SW480 (cell line): ENCODE measurements at regions not wholly inside any gene's neighbourhood (a gene's known extent, or its start where the extent isn't known, plus 50 kb on each side); places are given as distances from the start of the nearest gene placed in this dataset.
"Not testable (repeated sequence)": the region's sequence is repeated elsewhere in the genome, so short reads cannot be mapped to it uniquely, and the experiment has no call there.

Experiments
- DNase-seq: peaks from one replicate; pipeline ENCODE4 v3.0.0-alpha.2; 2016; ENCODE audit warnings: low spot score

DNA sequence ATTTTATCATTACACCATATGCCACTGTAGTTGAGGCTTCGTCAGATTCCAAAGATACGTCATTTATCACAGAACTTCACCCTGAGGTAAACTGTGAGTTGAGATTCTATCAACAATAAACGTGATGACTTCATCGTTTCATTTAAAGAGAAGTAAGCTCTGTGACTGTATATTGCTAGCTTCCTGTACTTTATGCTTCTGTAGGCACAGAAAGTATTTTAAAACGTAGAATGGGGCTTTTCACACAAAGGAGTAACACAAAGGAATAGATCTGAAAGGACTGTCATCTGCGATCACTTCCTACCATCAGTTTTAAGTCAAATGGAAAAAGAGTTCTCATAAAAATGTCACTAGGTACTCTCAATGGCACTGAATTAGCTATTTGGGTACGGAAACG is 234.4 kb upstream of the MCHR2 start:
- DNase-seq, result peak; percentile 8

DNA sequence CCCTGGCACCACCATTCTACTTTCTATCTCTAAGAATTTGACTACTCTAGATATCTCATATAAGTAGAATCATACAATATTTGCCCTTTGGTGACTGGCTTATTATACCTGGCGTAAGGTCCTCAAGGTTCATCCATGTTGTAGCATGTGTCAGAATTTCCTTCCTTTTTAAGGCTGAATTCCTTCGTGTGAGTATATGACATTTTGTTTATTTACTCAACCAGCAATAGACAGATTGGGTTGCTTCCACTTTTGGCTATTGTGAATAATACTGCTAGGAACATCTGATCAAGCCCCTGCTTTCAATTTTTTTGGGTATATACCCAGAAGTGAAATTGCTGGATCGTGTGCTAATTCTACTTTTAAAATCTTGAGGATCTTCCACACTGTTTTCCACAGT is 232.8 kb upstream of the MCHR2 start:
- DNase-seq, result no peak

DNA sequence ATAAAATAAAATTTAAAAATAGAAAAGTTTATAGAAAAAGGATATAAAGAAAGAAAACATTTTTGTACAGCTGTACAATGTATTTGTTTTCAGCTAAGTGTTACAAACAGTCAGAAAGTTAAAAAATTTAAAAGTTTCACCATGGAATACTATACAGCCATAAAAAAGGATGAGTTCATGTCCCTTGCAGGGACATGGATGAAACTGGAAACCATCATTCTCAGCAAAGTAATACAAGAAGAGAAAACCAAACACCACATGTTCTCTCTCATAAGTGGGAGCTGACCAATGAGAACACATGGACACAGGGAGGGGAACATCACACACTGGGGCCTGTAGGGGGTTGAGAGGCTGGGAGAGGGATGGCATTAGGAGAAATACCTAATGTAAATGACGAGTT is 229.9 kb upstream of the MCHR2 start:
- DNase-seq, result not testable (repeated sequence)

DNA sequence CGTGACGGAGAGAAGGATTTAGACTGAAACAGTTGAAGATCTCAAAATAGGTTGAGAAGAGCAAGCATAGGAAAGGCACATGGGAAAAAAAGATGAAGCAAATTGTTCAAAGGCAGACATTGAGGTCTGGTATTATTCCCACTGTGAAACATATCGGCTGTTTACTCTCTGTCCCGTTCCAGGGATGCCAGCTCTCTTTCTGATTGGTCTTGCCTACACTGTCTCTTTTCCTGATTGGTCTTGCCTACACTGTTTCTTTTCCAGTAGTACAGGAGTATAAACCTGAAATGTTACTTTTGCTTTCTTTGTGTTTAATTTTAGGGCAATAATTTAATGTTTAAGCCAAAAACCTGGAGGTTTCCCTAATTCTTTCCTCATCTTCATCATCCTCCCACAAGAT is 226.5 kb upstream of the MCHR2 start:
- DNase-seq, result no peak

DNA sequence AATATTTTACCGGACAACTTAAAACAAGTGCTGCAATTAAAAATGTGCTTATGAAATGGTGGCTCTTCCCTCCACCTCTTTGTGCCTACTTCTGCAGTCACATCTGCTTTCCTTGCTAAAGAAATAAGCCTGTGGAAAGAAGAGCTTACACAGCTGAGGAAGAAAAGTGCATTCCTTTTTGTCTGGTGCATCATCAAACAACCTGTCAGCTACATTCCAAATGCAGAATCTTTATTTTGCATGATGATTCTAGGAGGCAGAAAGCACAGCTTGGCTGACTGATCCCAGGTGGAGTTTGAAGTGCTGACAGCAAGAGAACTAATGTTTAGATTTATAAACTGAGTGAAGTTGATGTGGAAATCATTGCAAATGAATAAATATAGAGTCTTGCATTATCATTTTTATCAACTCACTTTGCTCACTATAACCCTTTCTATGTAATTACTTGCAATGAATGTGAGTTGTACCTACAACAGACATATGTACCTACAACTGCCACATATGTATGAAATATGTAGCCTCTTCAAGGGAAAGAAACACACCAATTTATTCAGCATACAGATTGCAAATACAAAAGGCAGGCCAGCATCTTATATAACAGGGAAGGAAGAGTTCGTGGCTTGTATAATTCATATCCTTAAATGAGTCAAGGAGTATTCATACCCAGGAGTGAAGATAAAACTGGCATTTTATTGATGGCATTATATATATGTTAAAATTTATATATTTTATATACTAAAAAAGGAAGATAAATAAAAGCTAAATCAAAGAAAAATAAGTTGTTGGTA is 223.4 kb upstream of the MCHR2 start:
- DNase-seq, result no peak

DNA sequence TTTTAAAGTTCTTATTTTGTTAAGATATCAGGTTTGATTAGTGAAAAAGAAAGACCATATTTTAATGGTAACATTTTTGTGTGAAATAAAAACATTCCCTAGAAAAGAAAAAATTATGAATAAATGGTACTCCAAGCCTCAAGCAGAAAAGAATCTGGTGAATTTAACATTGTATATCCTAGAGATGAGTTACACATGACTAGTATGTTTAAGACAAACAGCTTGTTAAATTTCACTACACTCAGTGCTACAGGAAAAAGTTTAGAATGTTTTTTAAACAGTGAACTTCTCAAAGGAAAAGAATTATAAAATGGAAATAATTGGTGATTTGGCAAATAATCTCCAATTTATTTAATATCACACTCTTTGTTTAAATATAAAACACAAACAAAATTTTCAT is 222.7 kb upstream of the MCHR2 start:
- DNase-seq, result no peak

DNA sequence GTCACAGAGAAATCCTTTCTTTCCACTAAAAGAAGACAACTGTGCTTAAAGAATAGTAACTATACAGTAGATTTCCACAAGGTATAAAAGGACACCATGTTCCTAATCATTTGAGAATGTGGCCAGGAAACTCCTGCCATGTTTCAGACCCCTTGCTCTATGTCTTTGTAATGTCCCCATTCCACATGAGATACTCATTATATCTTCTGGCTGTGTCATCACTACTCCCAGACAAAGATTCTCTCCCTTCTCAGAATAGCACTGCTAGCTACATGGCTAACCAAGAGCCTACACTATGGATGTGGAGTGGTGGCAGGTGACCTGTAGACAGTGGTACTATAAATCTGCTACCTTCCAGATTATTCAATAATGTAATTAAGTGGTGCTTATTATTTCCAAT is 218.1 kb upstream of the MCHR2 start:
- no peak for DNase-seq

DNA sequence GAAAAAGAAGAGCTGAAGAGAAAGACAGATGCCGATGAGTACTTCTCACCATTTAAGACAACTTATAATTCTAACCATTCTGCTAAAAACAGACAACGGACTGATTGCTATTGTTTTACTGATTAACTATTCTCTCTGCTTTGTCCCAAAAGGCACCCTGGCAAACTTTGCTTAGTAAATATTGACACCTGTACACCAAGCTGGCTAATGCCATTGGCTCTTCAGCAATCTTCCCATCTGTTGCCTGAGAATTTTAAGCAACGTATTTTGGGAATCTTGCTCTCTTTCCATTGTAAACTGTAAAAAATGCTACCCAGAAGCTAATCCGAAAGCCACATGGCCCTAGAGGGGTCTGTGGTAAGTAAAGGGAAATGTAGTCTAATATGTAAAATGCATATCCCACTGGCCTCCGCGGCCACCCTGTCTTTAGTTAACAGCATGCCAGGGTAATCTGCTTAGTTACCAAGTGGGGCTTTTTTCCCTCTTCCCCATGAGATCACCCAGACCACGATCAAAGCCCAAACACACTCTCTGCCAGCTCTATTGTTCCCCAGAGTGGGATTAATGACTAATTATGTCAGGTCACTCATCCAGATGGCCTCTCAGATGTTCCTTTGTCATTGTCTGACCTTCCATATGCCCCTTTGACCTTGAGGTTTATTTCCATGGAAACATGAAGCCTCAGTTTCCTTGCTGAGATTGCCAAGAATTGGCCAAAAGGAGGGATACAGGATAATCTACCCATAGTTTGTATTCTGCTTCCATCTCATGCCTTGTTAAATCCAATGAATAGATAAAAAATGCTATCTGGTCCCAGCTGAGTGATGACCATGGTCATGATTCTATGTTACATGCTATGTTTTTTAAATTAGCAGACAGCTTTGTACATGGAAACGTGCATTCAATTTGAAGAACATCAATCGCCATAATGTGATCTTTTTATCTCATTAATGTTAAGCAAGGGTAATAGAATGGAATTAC is 216.4 kb upstream of the MCHR2 start:
- DNase-seq, result no peak

DNA sequence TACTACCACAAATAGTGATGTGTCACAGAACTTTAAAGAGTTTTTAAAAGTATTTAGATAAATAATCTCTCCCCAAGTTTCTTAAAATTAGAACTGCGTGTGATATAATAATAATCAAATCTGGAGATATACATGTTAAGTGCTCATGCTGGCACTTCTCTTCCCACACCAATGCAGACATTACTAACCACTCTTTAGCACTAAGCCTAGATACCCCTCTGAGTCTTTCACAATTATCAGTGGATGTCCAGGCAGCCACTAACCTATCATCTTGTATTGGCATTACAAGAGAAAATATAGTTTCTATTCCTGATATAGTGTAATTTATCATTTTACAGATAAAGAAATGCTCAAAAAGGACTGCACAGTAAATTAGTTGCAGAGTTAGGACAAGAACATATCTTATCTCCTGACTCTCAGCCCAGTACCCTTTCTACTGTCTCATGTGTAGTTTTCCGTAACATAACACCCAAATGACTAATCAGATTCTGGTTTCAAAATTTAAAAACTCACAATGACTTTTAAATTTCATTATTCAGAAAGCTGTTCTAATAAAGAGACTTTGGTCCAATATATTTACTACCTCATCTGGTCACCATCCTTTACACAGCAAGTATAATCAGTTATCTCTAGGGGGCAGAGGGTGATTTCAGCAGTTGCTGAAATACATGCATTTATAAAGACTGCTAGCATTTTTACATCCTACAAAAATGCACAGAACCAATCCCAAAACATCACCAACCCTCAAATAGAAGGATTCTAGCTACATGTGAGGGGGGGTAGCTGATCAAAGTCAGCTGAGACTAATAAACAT is 215.5 kb upstream of the MCHR2 start:
- no peak for DNase-seq

DNA sequence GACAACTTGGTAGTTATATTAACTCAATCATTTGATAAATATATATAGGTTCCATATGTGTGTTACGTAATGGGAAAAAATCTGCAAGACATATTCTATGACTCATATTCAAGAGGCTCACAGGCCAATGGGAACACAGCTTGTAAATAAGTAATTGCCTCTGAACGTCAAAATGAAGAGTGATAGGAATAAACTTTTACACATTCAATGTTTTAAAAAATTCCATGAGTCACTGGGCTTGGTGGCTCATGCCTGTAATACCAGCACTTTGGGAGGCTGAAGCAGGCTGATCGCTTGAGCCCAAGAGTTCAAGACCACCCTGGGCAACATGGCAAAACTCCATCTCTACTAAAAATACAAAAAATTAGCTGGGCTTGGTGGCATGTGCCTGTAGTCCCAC is 209.4 kb upstream of the MCHR2 start:
- peak; percentile 24 for DNase-seq

DNA sequence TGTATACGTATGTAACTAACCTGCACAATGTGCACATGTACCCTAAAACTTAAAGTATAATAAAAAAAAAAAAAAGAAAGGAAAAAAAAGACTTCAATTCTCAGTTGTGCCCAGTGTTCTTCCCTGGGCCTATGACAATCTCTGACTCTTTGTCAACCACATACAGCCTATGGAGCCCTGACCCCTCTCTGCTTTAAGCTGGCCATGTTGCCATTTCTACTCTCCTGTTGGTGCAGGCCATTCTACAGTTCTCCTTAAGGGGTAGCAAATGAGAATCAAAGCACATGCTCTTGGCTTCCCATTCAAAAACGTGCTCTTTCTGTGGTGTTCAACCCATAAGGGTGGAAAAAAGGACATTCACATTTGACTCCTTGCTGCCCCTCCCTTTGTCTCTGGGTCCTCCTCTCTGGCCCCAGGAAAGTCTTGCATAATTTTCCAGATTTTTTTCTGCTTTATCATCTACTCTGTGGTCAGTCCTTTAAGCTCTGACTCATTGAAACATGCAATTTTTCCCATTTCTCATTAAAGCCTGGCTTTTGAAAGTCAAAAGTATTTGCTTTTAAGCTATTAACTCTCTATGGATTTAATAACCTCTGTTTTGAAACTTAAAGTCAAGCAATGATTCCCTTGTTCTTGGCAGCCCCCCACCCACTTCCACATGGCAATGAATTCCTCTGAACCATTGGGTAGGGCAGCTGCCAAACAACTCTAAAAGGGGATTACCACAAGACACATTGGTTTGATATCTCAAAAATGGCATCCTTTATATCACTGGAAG is 208.6 kb upstream of the MCHR2 start:
- DNase-seq, result peak; percentile 43

DNA sequence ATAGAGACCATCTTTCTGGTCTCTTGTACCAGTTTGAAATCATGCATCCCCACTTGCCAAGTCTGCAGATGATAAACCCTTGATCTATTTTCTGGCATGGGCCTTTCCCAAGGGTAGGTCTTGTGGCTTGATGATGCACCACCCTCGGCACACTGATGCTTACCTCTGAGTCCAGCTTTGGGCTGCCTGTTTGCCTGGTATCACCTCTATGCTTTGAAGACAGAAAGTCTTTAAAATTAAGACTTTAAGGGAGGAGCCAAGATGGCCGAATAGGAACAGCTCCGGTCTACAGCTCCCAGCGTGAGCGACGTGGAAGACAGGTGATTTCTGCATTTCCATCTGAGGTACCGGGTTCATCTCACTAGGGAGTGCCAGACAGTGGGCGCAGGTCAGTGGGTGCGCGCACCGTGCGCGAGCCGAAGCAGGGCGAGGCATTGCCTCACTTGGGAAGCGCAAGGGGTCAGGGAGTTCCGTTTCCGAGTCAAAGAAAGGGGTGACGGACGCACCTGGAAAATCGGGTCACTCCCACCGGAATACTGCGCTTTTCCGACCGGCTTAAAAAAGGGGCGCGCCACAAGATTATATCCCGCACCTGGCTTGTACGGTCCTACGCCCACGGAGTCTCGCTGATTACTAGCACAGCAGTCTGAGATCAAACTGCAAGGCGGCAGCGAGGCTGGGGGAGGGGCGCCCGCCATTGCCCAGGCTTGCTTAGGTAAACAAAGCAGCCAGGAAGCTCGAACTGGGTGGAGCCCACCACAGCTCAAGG is 202.4 kb upstream of the MCHR2 start:
- not testable (repeated sequence) for DNase-seq

DNA sequence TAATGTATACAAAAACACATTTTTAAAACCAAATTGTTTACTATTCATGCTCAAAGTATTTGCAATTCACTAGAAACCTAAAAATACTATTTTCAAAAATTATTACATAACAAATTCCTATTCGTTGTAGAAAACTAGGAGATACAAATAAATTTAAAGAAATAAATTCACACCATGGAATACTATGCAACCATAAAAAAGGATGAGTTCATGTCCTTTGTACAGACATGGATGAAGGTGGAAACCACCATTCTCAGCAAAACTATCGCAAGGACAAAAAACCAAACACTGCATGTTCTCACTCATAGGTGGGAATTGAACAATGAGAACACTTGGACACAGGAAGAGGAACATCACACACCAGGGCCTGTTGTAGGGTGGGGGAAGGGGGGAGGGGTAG is 201.2 kb upstream of the MCHR2 start:
- not testable (repeated sequence) for DNase-seq

DNA sequence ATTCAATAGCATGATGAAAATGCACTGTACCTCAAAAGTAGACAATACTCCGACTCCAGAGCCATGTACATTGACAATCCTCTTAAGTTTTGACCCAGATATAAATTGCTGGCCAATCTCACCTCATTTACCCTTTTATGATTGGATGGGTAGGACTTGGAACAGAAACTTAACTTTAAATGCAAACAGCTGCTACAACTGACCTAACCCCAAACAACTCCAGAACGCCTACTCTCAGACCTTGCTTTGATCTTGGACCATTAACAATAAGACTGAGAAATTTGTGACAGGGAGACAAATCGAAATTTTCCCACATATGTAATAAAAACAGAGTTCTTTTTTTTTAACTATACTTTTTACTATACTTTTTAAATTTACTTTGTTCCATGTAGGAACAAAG is 200.5 kb upstream of the MCHR2 start:
- no peak for DNase-seq

DNA sequence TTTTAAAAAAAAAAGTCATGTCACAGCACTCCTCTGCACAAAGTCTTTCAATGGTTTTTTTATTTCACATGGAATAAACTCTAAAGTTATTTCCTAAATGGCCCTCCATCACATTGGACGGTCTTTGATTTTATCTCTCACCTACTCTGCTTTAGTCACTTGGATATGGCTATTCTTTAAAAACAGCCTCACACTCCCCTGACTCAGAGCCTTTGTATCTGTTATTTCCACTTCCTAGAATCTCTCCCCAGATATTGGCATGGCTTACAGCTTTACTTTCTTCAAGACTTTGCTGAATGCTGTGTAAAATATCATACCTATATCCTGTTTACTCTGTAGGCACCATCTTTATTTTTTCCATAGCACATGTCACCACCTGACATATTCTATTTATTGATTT is 194.7 kb upstream of the MCHR2 start:
- no peak for DNase-seq

DNA sequence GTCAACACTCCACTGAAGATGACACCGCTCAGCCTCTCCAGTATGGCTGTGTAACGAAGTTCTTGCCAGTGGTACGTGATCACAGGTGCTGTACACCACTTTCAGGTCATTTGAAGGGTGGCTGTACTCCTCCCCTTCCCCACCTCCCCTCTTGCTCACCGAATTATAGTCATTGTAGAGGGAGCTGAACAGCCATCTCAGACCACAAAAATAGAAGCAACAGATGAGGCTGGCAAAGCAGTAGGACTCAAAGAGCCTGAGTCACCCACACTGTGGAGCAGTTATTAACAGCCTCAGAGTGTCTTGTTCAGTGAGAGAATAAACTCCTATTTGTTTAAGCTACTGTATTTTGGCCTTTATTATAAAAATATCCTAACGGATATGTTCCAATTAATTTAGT is 192.5 kb upstream of the MCHR2 start:
- DNase-seq, result no peak

DNA sequence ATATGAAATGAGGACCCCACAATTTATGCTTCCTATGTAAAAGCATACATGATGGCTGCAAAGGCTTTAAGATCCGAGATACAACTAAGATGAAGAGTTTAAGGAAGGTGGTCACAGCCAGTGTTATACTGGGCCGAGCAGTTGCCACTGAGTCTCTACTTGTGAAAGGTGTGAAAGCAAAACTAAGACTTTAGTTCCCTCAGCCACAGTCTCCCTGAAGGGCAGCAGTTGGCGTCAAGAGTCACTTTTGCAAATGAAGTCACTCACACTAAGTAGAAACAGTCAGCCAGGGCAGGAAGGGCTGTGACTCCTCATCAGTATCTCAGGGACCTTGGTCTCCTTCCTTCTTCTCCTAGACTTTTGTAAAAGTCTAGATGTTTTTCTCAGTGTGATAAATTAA is 191.6 kb upstream of the MCHR2 start:
- DNase-seq, result no peak

DNA sequence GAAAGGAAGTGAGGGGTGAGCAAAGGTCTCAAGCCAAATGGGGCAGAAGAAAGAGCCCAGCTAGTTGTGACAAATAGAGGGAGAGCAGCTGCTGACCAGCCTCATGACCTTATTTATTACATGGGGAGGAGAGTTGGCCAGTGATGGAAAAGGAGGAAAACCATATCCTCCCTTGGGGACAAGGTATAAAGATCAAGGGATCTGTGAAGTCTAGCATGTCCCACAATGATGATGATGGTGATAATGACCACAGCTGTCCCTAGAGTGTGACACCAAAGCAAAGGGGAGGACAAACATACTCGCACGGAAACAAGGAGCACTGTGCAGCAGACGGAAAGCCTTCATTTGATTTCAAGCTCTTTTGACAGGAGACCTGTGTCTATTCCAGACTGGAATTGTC is 190.4 kb upstream of the MCHR2 start:
- no peak for DNase-seq

DNA sequence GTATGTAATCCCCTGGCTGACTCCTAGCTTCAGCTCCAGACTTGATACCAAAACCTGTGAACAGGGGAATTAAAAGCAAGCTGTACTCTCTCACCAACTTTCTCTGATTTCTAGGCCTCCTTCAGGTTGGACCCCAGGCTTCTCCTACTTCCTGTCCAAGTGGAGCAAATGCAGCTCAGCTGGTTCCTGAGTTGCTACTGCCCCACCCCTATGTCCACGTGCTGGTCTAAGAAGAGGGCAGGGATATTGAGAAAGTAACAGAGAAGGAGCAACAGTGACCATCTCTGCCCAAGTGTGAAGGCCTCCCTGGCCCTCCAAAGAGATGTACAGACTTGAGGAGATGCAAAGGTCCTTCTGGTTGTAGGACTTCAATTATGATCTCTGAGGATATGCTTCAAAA is 188.3 kb upstream of the MCHR2 start:
- no peak for DNase-seq

DNA sequence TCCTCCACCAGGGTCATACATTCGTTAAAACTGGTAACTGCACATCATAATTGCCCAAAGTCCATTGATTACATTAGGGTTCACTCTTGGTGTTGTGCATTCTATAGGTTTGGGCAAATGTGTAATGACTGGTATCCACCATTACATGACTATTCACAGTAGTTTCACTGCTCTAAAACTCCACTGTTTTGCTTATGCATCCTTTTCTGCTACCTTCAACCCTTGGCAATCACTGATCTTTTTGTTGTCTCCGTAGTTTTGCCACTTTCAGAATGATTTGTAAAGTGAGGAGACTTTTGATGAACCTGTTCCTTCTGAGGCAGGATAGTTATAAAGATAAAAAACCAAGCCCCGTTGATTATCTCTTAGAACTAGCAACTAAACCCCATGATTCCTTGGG is 187.3 kb upstream of the MCHR2 start:
- DNase-seq, result no peak

DNA sequence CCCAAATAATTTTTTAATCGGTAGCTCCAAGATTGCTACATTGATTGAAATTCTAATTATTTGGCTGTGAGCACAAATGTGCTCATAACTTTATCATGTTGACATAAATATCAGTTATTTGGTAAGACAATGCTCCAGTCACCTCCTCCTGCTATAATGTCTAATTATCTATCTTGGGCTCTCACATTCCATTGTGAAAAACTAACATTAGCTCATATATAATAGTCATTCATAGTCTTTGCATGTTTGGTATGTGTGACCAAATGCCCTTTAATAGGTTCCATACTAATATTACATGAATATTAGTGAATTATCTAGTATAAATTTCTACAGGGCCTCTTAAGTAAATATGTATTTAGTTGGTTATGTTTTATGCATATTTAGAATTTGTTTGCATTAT is 185.6 kb upstream of the MCHR2 start:
- DNase-seq, result no peak
